Heart right ventricle (tissue), 16 donors: ENCODE measurements at regions not wholly inside any gene's neighbourhood (a gene's known extent, or its start where the extent isn't known, plus 50 kb on each side); places are given as distances from the start of the nearest gene placed in this dataset.

ENCODE experiments used
- ATAC-seq, 8 donors: fragments of 200-7000 bp; cut with Tn5 transposase; one replicate each; pipeline ENCODE4 v1.9.1; 2020; ENCODE audit warnings: mild to moderate bottlenecking in 8 of 8, moderate library complexity in 8 of 8, moderate number of reproducible peaks in 1 of 8
- DNase-seq, 2 donors: peaks; one replicate each; pipeline ENCODE4 v3.0.0-alpha.2; 2020
- H3K27ac ChIP-seq, 10 donors: fragments of 200-600 bp; sonication (generic) in 2 of 10; one replicate each; pipeline versions ENCODE4 v1.5.0 to v1.8.0; 2020 to 2022; ENCODE audit warnings: mild to moderate bottlenecking in 3 of 10
- H3K27me3 ChIP-seq, 7 donors: fragments of 200-600 bp; one replicate each; pipeline ENCODE4 v1.8.0; 2021 to 2022; ENCODE audit warnings: mild to moderate bottlenecking in 2 of 7
- H3K36me3 ChIP-seq, 9 donors: fragments of 200-600 bp; sonication (generic) in 1 of 9; one replicate each; pipeline versions ENCODE4 v1.5.0 to v1.8.0; 2020 to 2022; ENCODE audit warnings: mild to moderate bottlenecking in 2 of 9
- H3K4me1 ChIP-seq, 9 donors: fragments of 200-600 bp; sonication (generic) in 1 of 9; one replicate each; pipeline versions ENCODE4 v1.5.0 to v1.8.0; 2020 to 2022; ENCODE audit warnings: mild to moderate bottlenecking in 4 of 9
- H3K4me3 ChIP-seq, 10 donors: fragments of 200-600 bp; sonication (generic) in 2 of 10; one replicate each; pipeline versions ENCODE4 v1.5.0 to v1.8.0; 2020 to 2022; ENCODE audit warnings: mild to moderate bottlenecking in 7 of 10, moderate library complexity in 2 of 10
- H3K9me3 ChIP-seq, 11 donors: fragments of 200-600 bp in 10 of 11; sonication (generic) in 2 of 11; one replicate each; pipeline versions ENCODE4 v1.5.0 to v1.8.0; 2013 to 2022; ENCODE audit warnings: mild to moderate bottlenecking in 2 of 11, control low read depth in 1 of 11, moderate library complexity in 1 of 11
- CTCF ChIP-seq, 9 donors: fragments of 200-600 bp; sonication (generic) in 2 of 9; IDR thresholded peaks; one replicate each; pipeline versions ENCODE4 v1.5.0 to v1.8.0; 2021 to 2022; ENCODE audit warnings: antibody characterized with exemption in 9 of 9, mild to moderate bottlenecking in 5 of 9, moderate library complexity in 1 of 9
- WGBS, 2 donors: extraction: QIAGEN DNeasy Blood & Tissue Kit; methylation state at CpG; one replicate each; pipeline ENCODE4 v1.1.7; 2013; ENCODE audit warnings: inconsistent platforms in 1 of 2; 5-methylcytosine and 5-hydroxymethylcytosine counted together
- intact Hi-C, 10 donors: fragments of 100-400 bp; cut with DNase I; formaldehyde crosslinking; loops; one replicate each; pipeline versions ENCODE4 v1.11.1 to v1.14.2; 2022
- donor health status: Arrhythmogenic right ventricular cardiomyopathy.
- donor health status: ischemic (EF 13 %, LVEDD 7.1; RV severe dilation, severe dysfunction).
- donor health status: healthy with polysubstance abuse.
- donor health status: DM: no; HTN: yes; CAD: no.
- donor health status: DM: no; HTN: no; CAD: no.
- donor health status: ischemic (EF 25% LVEDD 6.9; RV normal size, moderate dysfunction).
- donor health status: ischemic (EF 25% LVEDD 5.7; RV mildly dilated, moderate dysfunction).
- donor health status: healthy.
- donor health status: DM: yes; HTN: yes; CAD: no.
- donor health status: Ischemic cardiomyopathy.
- donor health status: ischemic (EF 35%, LVEDD 5.7; RV mildly dilated, moderate dysfunction).
- donor health status: nonischemic (EF 11% LVEDD 7.7; RV severe dilation, severe dysfunction).
- donor health status: DM: yes; HTN: yes; CAD: no.
- donor health status: PGD.
- donor health status: ischemic (EF 29% LVEDD 5.4; RV normal size, mild dysfunction).
- donor health status: nonischemic (EF 23%, LVEDD 6.1; RV moderate dilation, normal function).

GRCh38 chr6:130593948-130594347 lies 228.1 kb downstream of the TMEM200A start:
- intact Hi-C loops: no loop called here
- ATAC-seq (no peak), DNase-seq (no peak)
- no peak overlapping the region for H3K4me3 ChIP-seq
- H3K4me1 ChIP-seq: no peaks in the 10 kb centered on the region
- no peaks in the 10 kb centered on the region for H3K27me3 ChIP-seq
- no peak for TF ChIP-seq CTCF (IDR thresholded peaks at IDR 0.05)
- WGBS, 2 donors: 67 to 79% methylated on average over 3 of the region's 3 CpGs
- no peaks in the 10 kb centered on the region for H3K36me3 ChIP-seq
- peaks cover 0 to 11% (median 3%) of the 10 kb centered on the region in 11 donors for H3K9me3 ChIP-seq
- H3K27ac ChIP-seq: no peak overlapping the region

GRCh38 chr6:130598021-130598989 lies 228.9 kb upstream of the SMLR1 start:
- intact Hi-C loops: no loop called here
- TF ChIP-seq CTCF (IDR thresholded peaks at IDR 0.05): no peak
- Histone ChIP-seq H3K4me1 (no peaks in the 10 kb centered on the region), H3K27me3 (no peaks in the 10 kb centered on the region), H3K4me3 (no peak overlapping the region), H3K36me3 (no peaks in the 10 kb centered on the region), H3K27ac (no peak overlapping the region), H3K9me3 (no peaks in the 10 kb centered on the region)
- WGBS, 2 donors: 62 to 63% methylated on average over 2 of the region's 2 CpGs
- DNase-seq (no peak), ATAC-seq (no peak)

GRCh38 chr6:130600880-130601341 lies 226.3 kb upstream of the SMLR1 start:
- Histone ChIP-seq H3K4me1 (no peaks in the 10 kb centered on the region), H3K36me3 (no peaks in the 10 kb centered on the region), H3K9me3 (no peaks in the 10 kb centered on the region), H3K4me3 (no peak overlapping the region), H3K27me3 (no peaks in the 10 kb centered on the region), H3K27ac (no peak overlapping the region)
- 85 to 91% methylated on average over 2 of the region's 2 CpGs for WGBS, 2 donors
- intact Hi-C loops: no loop called here
- ATAC-seq (no peak), DNase-seq (no peak)
- no peak for TF ChIP-seq CTCF (IDR thresholded peaks at IDR 0.05)

- intact Hi-C loops: no loop called here
- DNase-seq: no peak
- H3K27me3 ChIP-seq: no peaks in the 10 kb centered on the region
- TF ChIP-seq CTCF (IDR thresholded peaks at IDR 0.05): no peak
- no peak overlapping the region for H3K4me3 ChIP-seq
- ATAC-seq: no peak
- H3K36me3 ChIP-seq: no peaks in the 10 kb centered on the region
- H3K4me1 ChIP-seq: no peaks in the 10 kb centered on the region
- no peak overlapping the region for H3K27ac ChIP-seq
- 64 to 68% methylated on average over 8 of the region's 8 CpGs for WGBS, 2 donors
- no peaks in the 10 kb centered on the region for H3K9me3 ChIP-seq
Measured at GRCh38 chr6:130602151-130602770, 224.9 kb upstream of the SMLR1 start.
